ENCODE measurements at regions not wholly inside any gene's neighbourhood (a gene's known extent, or its start where the extent isn't known, plus 50 kb on each side); places are given as distances from the start of the nearest gene placed in this dataset.

GRCh38 chr9:26163931-26164330, 485.7 kb upstream of the TUSC1 start:
- Mint-ChIP-seq H3K9me3 (no peaks in the 10 kb centered on the region), H3K27ac (no peak overlapping the region), H3K4me3 (no peak overlapping the region), H3K27me3 (ENCODE audit: low read depth) (no peaks in the 10 kb centered on the region; the same call in 1 of the 2 replicates), H3K36me3 (no peaks in the 10 kb centered on the region), H3K4me1 (no peaks in the 10 kb centered on the region; the same call in 1 of the 2 replicates)
- ChIA-PET CTCF (no interaction called here), POLR2A (no interaction called here)
- DNase-seq (ENCODE audit: low spot score) (no peak), ATAC-seq (no peak)
- no peak for TF ChIP-seq CDX4 (CRISPR knock-in tag; IDR thresholded peaks at IDR 0.05; ENCODE audit: borderline replicate concordance)

GRCh38 chr9:26159575-26160392, 481.5 kb upstream of the TUSC1 start:
- Mint-ChIP-seq H3K36me3 (no peaks in the 10 kb centered on the region), H3K4me3 (no peak overlapping the region), H3K9me3 (peaks cover 10% of the 10 kb centered on the region), H3K4me1 (no peaks in the 10 kb centered on the region), H3K27ac (no peak overlapping the region), H3K27me3 (ENCODE audit: low read depth) (no peaks in the 10 kb centered on the region)
- ChIA-PET CTCF (no interaction called here), POLR2A (no interaction called here)
- TF ChIP-seq ZNF281 (CRISPR knock-in tag; IDR thresholded peaks at IDR 0.05) (no peak), PREB (CRISPR knock-in tag; IDR thresholded peaks at IDR 0.05; ENCODE audit: borderline replicate concordance) (no peak), FOXP4 (CRISPR knock-in tag; IDR thresholded peaks at IDR 0.05) (no peak), TCF7 (CRISPR knock-in tag; IDR thresholded peaks at IDR 0.05; ENCODE audit: low read depth) (no peak), ZNF425 (CRISPR knock-in tag; conservative IDR thresholded peaks at IDR 0.05) (no peak), SP1 (CRISPR knock-in tag; conservative IDR thresholded peaks at IDR 0.05) (no peak), JUN (CRISPR knock-in tag; IDR thresholded peaks at IDR 0.05) (no peak), STAT6 (CRISPR knock-in tag; conservative IDR thresholded peaks at IDR 0.05; ENCODE audit: low read depth) (no peak), ATF2 (CRISPR knock-in tag; IDR thresholded peaks at IDR 0.05; ENCODE audit: borderline replicate concordance, low read depth) (no peak), OVOL2 (CRISPR knock-in tag; IDR thresholded peaks at IDR 0.05; ENCODE audit: borderline replicate concordance) (no peak), FOXJ3 (CRISPR knock-in tag; IDR thresholded peaks at IDR 0.05; ENCODE audit: borderline replicate concordance) (no peak), CREM (CRISPR knock-in tag; IDR thresholded peaks at IDR 0.05) (no peak), ZNF512 (CRISPR knock-in tag; IDR thresholded peaks at IDR 0.05; ENCODE audit: borderline replicate concordance) (no peak), ZNF671 (CRISPR knock-in tag; IDR thresholded peaks at IDR 0.05) (no peak)
- DNase-seq (ENCODE audit: low spot score) (no peak), ATAC-seq (no peak)
